NCI-H1694 treated with DMSO at 0.1 percent for 48 hours (cell line): ENCODE measurements at regions not wholly inside any gene's neighbourhood (a gene's known extent, or its start where the extent isn't known, plus 50 kb on each side); places are given as distances from the start of the nearest gene placed in this dataset.
"Not testable (repeated sequence)": the region's sequence is repeated elsewhere in the genome, so short reads cannot be mapped to it uniquely, and the experiment has no call there.

Source experiments
- DNase-seq: peaks from one replicate; lab custom pipeline; 2025; lab: John Stamatoyannopoulos, UW

DNA sequence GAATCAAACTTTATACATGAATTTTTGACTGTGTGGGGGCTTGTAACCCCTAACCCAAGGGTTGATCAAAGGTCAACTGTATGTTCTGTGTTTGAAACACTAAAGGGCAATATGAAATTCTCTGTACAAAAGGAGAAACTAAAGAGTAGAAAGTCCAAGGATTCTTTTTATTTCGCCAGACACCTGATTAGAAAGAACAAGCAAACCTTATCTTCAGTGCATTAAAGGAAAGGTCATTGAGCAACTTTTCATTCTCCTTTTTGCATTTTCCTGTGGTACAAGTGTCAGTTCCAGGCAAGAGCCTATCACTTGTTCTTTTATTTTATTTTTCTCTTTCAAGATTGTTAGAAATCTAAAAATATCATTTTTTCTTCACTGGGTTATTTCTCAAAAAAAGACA is 430.1 kb upstream of the EPHA3 start:
- DNase-seq = no peak

DNA sequence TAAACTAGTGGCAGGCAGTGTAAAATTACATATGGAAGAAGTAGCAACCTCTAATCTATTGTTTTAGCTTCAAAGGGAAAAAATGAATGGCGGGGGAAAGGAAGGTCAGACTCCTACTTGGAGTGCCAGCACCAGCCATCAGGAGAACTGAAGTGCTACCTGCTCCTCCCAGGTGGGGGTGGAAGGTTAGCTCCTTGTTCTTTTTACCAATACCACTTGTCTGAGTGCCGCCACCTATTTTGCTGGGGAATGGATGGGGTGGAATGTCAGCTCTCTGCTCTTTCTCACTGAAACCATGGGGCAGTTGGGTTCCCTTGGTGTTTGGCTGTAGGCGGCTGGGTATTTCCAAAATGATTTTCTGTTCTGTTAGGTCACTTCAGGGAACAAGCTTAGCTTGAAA is 428.7 kb upstream of the EPHA3 start:
- DNase-seq = no peak

DNA sequence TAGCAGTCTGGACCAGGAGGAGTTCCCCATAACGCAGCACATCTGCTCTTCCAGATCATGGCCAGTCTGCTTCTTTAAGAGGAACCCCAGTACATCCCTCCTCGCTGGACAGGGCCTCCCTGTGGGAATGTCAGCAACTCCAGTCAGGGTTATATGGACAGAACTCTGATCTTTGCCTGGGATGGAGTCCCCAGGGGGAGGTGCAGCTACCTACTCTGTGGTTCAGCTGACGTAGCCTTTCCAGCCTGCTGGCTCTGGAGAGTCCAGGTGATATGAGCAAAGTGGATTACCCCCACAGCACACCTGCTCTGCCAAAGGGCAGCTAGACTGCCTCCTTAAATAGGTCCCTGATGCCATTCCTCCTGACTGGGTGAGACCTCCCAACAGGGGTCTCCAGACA is 417.1 kb upstream of the EPHA3 start:
- DNase-seq = no peak

DNA sequence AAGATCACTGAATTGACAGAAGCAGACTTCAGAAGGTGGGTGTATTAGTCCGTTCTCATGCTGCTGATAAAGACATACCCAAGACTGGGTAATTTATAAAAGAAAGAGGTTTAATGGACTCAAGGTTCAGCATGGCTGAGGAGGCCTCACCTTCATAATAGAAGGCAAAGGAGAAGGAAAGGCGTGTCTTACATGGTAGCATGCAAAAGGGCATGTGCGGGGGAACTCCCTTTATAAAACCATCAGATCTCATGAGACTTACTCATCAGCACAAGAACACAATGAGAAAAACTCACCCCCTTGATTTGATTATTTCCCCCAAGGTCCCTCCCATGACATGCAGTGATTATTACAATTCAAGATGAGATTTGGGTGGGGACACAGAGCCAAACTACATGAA is 416.3 kb upstream of the EPHA3 start:
- DNase-seq = no peak

DNA sequence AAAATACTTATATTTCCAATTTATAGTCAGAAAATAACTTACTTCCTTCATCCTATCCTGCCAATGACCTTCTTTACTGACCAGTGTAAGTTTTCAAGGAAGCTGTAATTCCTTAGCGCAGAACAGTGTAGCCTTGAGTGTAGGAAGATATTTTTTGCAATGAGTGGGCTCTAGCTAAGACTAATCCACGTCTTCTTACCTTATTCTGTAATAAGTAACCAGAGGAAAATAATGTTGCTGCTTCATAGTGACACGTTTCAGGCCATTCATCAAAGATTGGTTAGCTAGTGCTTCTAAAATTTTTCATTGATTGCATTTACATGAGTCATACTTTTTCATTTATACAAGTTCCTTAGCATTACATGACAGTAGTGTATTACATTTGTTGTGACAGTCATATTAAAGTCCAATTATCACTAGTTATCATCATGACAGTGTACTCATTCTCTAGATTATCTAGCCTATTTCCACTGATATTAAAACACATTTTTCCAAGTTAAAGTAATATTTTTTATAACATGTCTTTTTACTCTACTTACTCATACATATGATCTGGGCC is 403.8 kb upstream of the EPHA3 start:
- no peak for DNase-seq

DNA sequence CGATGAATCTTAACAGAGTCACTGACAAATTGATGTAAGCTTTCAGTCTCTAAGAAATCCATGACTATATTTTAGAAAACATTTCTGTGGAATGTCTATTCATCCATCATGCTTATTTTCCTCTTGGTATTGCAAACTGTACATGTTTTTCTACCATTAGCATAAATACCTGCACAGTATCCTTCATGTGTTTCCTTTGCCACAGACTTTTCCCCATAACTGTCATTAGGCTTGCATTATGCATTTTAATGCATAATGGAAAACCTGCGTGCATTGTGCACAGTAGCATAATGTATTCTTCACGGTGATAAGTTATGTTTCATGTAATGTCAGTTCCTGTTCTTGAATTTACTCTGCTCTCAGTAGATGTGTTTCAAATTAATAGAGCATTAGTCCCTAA is 403.1 kb upstream of the EPHA3 start:
- DNase-seq = no peak

DNA sequence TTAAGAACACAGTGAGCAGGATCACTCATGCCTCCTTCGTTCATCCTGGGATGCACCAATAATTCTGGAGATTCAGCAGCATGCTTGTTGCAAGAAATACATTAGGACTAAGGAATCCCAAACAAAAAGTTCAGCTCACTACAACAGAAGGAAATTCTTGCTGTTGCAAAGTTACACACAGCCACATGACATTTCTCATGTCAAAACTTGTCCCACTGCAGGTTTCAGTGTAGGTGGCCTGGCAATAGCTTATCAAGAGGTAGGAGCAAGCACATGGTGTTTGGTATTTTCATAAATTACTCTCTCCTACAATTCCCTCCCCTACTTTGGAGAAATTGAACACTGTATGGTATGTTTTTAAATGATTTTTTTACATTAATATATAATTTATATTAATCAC is 399.6 kb upstream of the EPHA3 start:
- DNase-seq = no peak

DNA sequence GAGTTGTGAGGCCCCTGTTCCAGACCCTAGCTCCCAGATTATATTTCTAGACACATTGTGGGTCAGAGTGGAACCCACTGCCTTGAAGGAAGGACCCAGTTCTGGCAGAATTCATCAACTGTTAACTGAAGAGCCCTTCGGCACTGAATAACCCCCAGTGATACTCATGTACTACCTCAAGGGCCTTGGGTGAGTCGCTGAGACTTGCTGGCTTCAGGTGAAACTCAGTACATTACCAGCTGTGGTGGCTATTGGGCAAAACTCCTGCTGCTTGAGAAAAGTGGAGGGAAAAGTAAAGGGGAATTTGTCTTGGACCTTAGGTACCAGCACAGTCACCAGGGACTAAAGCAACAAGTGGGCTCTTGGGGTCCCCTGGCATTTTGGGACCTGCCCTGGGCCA is 394.9 kb upstream of the EPHA3 start:
- no peak for DNase-seq

DNA sequence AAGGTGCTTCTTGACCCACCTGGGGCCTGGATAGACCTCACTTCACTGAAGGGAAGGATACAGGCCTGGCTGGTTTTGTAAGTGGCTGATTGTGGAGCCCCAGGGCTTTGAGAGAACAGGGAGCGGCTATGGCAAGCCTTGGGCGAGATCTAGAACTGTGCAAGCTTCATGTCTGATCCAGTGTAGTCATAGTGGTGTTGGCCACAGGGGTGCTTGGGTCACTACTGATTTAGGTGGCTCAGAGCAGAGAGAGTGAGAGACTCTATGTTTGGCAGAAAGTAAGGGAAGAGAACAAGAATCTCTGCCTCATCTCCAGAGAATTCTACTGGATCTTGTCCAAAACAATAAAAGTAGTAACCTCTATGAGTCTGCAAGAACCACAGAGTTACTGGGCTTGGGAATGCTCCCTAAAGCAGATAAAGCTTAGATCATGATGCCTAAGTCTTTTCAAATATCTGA is 394.2 kb upstream of the EPHA3 start:
- DNase-seq = no peak

DNA sequence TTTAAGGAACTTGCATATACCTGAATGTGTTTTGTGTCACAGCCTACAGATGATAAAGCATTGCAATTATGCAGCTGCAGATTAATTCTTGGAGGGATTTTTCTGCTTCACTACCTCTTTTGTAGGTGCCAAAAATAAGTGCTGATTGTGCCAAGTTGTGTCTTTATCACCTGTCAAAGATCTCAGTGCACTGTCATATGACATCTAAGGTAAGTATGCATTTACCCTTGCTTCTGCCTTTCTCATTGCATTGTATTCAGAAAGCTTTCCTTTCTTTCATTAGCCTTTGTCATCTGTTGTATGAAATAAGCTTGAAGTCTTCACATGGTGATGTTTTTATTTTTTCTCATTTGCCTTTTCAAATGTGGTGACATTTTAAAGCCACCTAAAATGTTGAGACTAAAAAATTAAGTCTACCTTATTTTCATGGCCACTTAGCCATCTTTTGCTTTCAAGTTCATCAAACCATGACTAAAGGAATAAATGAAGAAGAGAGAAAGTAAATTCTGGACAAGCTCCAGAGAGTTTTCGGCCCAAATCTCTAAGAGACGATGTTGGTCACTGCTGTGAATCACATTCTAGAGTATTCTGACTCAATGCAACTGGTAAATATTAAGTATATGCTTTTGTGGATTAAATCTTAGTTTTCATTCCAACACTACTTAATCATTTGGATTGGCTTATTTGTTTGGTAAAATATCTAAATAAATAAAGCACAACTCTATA is 381.8 kb upstream of the EPHA3 start:
- no peak for DNase-seq

DNA sequence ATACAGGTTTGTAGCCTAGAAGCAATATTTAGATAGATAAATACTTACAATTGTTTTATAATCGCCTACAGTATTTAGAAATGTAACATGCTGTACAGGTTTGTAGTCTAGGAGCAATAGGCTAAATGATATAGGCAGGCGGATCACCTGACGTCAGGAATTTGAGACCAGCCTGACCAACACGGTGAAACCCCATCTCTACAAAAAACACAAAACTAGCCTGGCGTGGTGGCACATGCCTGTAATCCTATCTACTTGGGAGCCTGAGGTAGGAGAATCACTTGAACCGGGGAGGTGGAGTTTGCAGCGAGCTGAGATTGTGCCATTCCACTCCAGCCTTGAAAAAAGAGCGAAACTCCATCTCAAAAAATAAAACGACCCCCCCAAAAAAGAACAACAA is 375.2 kb upstream of the EPHA3 start:
- DNase-seq = no peak

DNA sequence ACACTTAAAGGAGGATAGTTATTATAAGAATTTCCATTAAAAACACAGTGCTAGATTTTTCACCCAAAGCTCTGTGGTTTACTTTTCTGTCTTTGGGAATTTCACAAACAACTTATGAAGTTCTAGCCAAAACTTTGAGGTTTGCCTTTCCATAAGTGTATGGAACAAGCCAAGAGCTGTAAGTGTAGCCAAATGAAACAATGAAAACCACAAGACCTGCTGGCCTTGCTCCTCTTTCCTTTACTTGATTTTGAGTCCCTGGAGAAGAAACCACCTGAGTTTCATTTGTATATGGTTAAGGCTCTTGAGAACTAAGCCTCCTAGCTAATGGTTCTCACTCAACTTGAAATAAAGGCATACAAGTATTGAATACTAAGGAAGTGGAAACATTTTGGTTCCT is 365.3 kb upstream of the EPHA3 start:
- no peak for DNase-seq

DNA sequence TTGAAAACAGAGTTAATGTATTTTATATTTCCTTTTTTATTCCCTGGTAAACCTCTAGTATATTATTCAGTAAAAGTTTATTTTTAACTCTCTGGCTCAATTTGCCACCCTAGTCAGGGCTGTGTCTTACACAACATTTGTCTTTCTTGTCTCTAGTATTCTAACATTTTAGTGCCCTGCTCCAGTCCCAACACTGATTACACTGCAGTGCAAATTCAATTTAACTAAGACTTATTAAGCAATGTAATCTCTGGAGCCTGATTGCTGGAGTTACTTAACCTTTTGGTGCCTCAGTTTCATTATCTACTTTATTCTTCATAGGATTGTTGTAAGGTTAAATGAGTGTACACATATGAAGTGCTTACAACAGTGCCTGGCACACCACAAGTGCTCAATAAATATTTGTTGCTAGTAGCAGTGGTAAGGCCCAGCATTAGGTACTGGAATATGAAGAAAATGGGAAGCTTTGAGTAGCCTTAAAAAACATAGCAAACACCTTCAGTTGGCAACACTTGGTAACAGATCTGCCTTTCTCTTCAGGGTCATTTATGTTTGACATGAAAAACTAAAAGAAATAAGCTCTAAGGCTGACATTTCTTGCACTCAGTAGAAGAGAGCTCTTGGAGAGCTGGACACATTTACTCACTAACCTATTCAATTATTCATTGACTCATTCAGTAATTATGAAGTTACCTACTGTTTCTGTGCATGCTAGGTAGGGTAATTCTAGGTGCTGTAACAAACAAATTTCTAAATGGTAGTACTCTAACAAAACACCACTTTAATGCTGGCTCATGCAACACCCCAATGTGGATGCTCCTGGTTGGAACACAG is 364.5 kb upstream of the EPHA3 start:
- no peak for DNase-seq

DNA sequence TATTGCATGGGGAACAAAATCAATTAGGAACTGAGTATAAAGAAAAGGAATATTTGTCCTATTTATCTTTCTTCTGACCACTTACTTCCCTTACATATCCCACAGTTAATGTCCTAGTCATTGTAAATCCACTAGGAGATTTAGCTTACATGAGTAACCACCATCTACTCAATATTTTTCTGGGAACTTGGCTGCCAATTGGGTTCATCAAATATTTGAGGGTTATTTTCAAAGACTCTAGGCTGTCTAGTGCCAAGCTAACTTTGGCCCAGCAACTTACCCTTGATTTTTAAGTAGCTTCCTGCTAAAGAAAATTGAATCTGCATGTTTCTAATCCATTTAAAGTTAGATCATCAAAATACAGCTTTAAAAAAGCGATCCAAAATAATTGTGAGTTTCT is 362.5 kb upstream of the EPHA3 start:
- no peak for DNase-seq

DNA sequence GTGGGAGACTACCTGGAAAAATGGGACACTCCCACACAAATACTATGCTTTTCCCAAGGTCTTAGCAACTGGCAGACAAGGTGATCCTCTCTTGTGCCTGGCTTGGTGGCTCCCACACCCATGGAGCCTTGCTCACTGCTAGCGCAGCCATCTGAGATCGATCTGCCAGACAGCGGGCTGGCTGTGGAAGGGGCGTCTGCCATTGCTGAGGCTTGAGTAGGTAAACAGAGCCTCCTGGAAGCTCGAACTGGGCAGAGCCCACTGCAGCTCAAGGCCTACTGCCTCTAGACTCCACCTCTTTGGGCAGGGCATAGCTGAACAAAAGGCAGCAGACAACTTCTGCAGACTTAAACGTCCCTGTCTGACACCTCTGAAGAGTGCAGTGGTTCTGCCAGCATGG is 360.3 kb upstream of the EPHA3 start:
- not testable (repeated sequence) for DNase-seq

DNA sequence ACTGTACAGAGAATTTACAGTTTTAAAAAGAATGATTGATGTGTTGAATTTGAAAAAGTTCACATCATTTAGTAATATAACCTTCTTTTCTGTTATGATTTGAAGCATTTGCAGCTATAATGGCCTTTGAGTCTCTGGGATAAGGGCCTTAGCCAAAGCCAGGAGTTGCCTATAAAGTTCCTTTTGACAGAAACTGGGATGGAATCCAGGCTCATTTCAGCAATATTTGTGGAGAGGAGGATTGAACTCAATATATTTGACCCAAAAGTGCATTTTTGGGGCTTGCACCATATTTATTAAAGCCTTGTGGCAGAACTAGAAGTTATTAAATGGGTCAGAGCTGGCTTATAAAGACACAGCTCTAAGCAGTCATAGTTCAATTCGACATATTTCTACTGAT is 348.7 kb upstream of the EPHA3 start:
- DNase-seq = no peak

DNA sequence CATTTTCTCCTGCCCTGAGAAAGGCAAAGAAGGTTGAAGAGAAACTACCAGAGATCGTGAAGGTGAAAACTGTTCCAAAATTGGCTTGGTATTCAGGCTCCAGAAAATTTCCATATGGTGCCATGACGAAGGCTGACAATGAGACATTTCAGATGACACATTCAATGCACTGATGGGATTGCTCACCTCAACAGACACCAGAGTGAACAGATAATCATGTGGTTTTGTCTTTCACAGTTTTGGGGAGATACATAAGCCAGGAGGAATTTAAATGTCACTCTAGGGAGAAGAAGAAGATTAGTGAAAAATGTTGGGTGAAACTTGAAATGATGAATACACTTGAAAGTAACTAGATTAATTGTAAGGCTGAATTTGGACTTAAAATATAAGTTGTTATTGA is 339.7 kb upstream of the EPHA3 start:
- no peak for DNase-seq

DNA sequence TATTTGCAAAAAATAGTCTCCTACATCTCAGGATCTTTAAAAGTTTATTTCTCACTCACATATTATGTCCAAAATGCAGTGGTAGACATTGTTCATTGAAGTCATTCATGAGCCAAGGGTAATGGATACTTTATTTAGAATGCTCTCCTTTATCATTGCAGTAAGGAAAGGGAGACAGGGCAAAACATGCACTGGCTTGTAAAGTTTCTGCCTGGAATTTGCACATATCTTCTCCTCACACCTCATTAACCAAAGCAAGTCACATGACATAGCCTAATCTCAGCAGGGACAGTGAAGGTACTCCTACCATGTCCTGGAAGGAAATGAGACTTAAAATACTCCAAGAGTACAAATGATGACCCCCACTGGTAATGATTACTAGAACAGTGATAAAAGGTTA is 333.7 kb upstream of the EPHA3 start:
- no peak for DNase-seq

DNA sequence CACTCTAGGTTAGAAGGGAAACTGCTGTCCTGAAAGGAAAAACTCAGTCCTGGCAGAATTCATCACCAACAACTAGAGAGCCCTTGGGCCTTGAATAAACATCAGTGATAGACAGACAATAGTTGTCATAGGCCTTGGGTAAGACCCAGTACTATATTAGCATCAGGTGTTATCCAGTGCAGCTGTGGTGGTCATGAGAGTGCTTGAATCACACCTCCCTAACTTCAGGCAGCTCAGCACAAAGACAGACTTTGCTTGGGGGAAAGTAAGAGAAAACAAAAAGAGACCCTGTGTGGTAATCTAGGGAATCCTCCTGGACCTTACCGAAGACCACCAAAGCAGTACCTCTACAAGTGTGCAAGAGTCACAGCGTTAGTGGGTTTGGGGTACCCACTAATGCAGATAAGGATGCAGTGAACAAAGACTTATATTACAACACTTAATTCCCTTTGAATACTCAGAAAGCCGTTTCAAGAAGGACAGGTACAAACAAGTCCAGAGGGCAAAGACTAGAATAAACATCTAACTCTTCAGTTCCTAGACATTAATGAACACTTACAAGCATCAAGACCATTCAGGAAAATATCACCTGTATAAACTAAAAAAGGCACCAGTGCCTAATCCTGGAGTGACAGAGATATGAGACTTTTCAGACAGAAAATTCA is 332.3 kb upstream of the EPHA3 start:
- no peak for DNase-seq

DNA sequence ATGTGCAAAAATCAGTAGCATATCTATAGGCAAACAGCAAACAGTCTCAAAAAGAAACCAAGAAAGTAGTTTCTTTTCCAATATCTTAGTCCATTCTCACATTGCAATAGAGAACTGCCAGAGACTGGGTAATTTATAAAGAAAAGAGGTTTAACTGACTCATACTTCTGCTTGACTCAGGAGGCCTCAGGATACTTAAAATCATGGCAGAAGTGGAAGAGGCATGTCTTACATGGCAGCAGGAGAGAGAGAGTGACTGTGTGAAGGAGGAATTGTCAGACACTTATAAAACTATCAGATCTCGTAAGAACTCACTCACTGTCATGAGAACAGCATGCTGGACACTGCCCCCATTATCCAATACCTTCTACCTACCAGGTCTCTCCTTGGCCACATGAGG is 327.9 kb upstream of the EPHA3 start:
- DNase-seq = no peak

DNA sequence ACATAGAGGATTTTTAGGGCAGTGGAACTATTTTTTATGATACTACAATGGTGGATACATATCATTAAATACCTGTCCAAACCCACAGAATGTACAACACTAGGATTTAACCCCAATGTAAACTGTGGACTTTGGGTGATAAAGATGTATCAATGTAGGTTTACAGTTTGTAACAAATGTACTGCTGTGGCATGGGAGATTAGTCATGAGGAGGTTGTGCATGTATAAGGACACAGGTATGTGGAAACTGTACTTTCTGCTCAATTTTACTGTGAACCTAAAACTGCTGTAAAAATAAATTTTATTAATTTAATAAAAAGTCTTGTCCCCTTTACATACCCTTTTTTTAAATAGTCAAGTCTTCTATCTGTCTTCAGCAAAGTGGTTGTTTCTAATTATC is 322.5 kb upstream of the EPHA3 start:
- DNase-seq = no peak

DNA sequence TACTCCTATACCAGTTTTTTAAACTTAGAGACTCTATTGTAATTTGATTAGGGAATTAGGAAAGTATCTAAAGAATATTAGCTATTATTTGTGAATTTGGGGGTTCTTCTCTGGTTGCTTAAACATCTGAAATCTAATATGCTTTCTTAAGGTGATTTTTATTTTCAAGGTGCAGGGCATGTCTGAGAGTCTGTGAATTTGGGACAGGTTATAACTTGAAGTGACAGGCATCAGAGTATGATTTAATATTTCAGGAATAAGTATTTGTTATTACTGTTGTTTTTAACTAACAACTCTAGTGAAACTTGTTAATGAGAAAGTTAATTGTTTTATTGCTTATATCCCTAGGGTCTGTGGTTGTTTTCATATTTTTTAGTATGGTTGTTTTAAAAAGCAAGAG is 321.6 kb upstream of the EPHA3 start:
- no peak for DNase-seq

DNA sequence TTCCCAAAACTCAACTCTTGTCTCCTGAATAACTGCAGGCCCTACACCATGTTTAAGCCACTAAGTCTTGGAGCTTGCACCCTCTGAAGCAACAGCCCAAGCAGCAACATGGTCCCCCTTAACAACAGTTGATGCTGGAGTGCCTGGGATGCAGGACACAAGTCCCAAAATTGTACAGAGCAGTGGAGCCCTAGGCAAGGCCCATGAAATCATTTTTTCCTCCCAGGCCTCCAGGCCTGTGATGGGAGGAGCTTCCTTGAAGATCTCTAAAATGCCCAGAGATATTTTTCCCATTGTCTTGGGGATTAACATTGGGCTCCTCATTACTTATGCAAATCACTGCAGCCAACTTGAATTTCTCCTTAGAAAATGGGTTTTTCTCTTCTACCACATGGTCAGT is 311.9 kb upstream of the EPHA3 start:
- no peak for DNase-seq
